ENCODE measurements at regions not wholly inside any gene's neighbourhood (a gene's known extent, or its start where the extent isn't known, plus 50 kb on each side); places are given as distances from the start of the nearest gene placed in this dataset.

DNA sequence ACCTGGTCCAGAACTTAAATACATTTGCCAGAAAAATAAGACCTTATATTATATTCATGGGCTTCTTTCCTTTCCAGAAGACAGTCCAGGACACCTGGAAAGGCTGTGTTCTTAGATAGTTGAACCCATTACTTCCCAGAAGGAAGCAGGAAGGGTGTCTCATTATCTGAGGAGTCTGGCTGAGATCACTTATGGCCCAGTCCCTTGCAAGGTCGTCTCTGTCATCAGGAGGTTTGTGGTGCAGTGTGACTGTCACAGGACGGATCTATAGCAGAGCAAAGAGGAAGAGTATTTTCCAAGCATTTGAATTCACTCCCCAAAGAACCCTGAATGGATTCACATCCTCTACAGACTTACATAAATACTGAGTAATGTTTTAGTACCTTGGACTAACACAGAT, 270.7 kb upstream of the MTNR1B start:
- in situ Hi-C loops (cut with MboI; ENCODE audit: low pct_ligation_motif_present in 1 of 4, low pct_unique_long_range_greater_than_20kb in 1 of 4, low sequenced_read_pairs in 3 of 4): no loop called here
- intact Hi-C loops (cut with DNase I; ENCODE audit: low total_unique reads): no loop called here

DNA sequence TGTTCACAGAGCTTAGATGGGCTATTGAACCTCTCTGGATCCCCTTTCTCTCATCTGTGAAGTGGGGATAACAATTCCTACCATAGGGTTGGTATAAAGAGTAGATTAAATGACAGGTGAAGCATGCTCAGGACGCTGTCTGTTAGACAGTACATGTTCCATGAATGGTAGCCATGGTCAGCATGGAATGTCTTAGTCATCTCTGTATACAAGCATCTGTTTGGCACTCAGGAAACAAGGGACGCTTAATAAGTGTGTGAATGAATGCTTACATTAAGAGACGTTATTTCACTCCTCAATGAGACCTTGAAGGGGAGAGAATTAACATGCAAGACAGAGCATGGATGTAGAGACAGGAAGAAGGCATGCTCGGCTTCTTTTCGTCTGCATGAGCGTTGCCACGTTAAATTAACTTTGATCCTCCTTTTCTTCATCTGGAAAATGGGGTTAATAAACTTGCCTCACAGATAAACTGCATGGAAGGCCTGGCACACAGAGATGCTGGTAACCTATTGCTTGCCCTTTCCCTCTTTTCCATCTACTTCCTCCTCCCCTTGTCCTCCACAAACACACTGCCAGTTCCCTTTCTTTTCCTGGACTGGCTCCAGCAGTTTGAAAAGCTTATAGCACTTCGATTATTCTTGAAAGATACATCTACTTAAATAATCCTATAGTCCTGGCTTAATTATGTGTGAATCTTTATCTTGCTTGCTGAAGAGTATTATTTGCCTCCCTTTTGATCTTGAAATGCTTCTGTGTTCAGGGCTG, 267.2 kb upstream of the MTNR1B start:
- Histone ChIP-seq H3K27me3 (no peaks in the 10 kb centered on the region), H3K27ac (no peak overlapping the region), H3K36me3 (no peaks in the 10 kb centered on the region), H3K9me3 (no peaks in the 10 kb centered on the region), H3K4me1 (no peaks in the 10 kb centered on the region), H3K4me3 (no peak overlapping the region)
- TF ChIP-seq POLR2A (IDR thresholded peaks at IDR 0.05): no peak
- no peak for TF ChIP-seq POLR2AphosphoS5 (IDR thresholded peaks at IDR 0.05)
- no peak for TF ChIP-seq EP300 (IDR thresholded peaks at IDR 0.05; ENCODE audit: low read depth)
- TF ChIP-seq, protein P1, sequence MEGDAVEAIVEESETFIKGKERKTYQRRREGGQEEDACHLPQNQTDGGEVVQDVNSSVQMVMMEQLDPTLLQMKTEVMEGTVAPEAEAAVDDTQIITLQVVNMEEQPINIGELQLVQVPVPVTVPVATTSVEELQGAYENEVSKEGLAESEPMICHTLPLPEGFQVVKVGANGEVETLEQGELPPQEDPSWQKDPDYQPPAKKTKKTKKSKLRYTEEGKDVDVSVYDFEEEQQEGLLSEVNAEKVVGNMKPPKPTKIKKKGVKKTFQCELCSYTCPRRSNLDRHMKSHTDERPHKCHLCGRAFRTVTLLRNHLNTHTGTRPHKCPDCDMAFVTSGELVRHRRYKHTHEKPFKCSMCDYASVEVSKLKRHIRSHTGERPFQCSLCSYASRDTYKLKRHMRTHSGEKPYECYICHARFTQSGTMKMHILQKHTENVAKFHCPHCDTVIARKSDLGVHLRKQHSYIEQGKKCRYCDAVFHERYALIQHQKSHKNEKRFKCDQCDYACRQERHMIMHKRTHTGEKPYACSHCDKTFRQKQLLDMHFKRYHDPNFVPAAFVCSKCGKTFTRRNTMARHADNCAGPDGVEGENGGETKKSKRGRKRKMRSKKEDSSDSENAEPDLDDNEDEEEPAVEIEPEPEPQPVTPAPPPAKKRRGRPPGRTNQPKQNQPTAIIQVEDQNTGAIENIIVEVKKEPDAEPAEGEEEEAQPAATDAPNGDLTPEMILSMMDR (IDR thresholded peaks at IDR 0.05): no peak
- no peak for DNase-seq
- 85 to 88% methylated on average over 8 of the region's 8 CpGs for WGBS, 2 donors (ENCODE audit: low coverage in 1 of 2)
- in situ Hi-C loops (cut with MboI; ENCODE audit: low pct_ligation_motif_present in 1 of 4, low pct_unique_long_range_greater_than_20kb in 1 of 4, low sequenced_read_pairs in 3 of 4): no loop called here
- intact Hi-C loops (cut with DNase I; ENCODE audit: low total_unique reads): no loop called here

More for the DNA sequence above, 270.7 kb upstream of the MTNR1B start:
- Histone ChIP-seq H3K27ac (no peak overlapping the region), H3K27me3 (no peaks in the 10 kb centered on the region), H3K4me3 (no peak overlapping the region), H3K4me1 (no peaks in the 10 kb centered on the region), H3K36me3 (no peaks in the 10 kb centered on the region), H3K9me3 (no peaks in the 10 kb centered on the region)
- DNase-seq: no peak
- WGBS, 2 donors (ENCODE audit: low coverage in 1 of 2): 40 to 48% methylated on average over 1 to 2 of the region's 2 CpGs
- TF ChIP-seq POLR2AphosphoS5 (IDR thresholded peaks at IDR 0.05) (no peak), POLR2A (IDR thresholded peaks at IDR 0.05) (no peak), EP300 (IDR thresholded peaks at IDR 0.05; ENCODE audit: low read depth) (no peak)
- TF ChIP-seq, protein P1 (IDR thresholded peaks at IDR 0.05): no peak

- H3K9me3 ChIP-seq: no peaks in the 10 kb centered on the region
- no peaks in the 10 kb centered on the region for H3K27me3 ChIP-seq
- in situ Hi-C loops (cut with MboI; ENCODE audit: low pct_ligation_motif_present in 1 of 4, low pct_unique_long_range_greater_than_20kb in 1 of 4, low sequenced_read_pairs in 3 of 4): no loop called here
- intact Hi-C loops (cut with DNase I; ENCODE audit: low total_unique reads): no loop called here
- TF ChIP-seq POLR2A (IDR thresholded peaks at IDR 0.05) (no peak), EP300 (IDR thresholded peaks at IDR 0.05; ENCODE audit: low read depth) (no peak), POLR2AphosphoS5 (IDR thresholded peaks at IDR 0.05) (no peak)
- TF ChIP-seq, protein P1 (IDR thresholded peaks at IDR 0.05): no peak
- H3K36me3 ChIP-seq: no peaks in the 10 kb centered on the region
- no peak overlapping the region for H3K4me3 ChIP-seq
- H3K4me1 ChIP-seq: peaks cover 0 to 3% (median 0%) of the 10 kb centered on the region in 4 donors
- DNase-seq: no peak
- H3K27ac ChIP-seq: no peak overlapping the region
Measured at GRCh38 chr11:92702805-92703448, 266.5 kb upstream of the MTNR1B start.

DNA sequence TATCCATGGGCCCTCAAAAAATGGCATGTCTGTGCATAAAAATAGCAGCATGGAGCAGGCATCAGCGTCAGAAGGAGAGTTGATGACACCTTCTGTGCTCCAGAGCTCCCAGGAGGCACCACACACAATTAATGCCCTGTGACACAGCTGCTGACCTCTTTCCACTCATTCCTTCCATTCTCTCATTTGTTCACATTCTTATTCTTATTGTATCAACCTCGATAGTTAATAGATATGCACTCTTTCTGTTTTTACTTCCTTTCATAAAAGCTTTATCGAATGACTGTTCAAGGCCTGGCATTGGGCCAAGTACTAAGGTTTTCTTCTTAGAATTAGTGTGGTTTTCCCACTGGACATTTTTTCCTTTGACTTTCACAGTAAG, 266.0 kb upstream of the MTNR1B start:
- 35 to 43% methylated on average over 2 to 3 of the region's 3 CpGs for WGBS, 2 donors (ENCODE audit: low coverage in 1 of 2)
- Histone ChIP-seq H3K27me3 (no peaks in the 10 kb centered on the region), H3K36me3 (no peaks in the 10 kb centered on the region), H3K9me3 (no peaks in the 10 kb centered on the region), H3K4me1 (peaks cover 0 to 3% (median 0%) of the 10 kb centered on the region in 4 donors), H3K4me3 (no peak overlapping the region), H3K27ac (no peak overlapping the region)
- TF ChIP-seq EP300 (IDR thresholded peaks at IDR 0.05; ENCODE audit: low read depth): no peak
- no peak for TF ChIP-seq POLR2A (IDR thresholded peaks at IDR 0.05)
- TF ChIP-seq, protein P1 (IDR thresholded peaks at IDR 0.05): no peak
- TF ChIP-seq POLR2AphosphoS5 (IDR thresholded peaks at IDR 0.05): no peak
- intact Hi-C loops (cut with DNase I; ENCODE audit: low total_unique reads) (no loop called here), in situ Hi-C loops (cut with MboI; ENCODE audit: low pct_ligation_motif_present in 1 of 4, low pct_unique_long_range_greater_than_20kb in 1 of 4, low sequenced_read_pairs in 3 of 4) (no loop called here)
- no peak for DNase-seq

All from transverse colon (tissue), 4 donors.